Neural progenitor cell (in vitro differentiated cells): ENCODE measurements at regions not wholly inside any gene's neighbourhood (a gene's known extent, or its start where the extent isn't known, plus 50 kb on each side); places are given as distances from the start of the nearest gene placed in this dataset.

Experiments used
- EZH2 ChIP-seq: fragments of 200-600 bp; sonication (generic); IDR thresholded peaks from 2 replicates; pipeline ENCODE4 v1.6.1; 2017; ENCODE audit warnings: antibody characterized with exemption, mild to moderate bottlenecking, moderate library complexity
- EZH2phosphoT487 ChIP-seq: fragments of 200-600 bp; sonication (generic); IDR thresholded peaks from 2 replicates; pipeline ENCODE4 v1.6.1; 2017; ENCODE audit warnings: antibody characterized with exemption

GRCh38 chrX:39830414-39830813 is 267.3 kb downstream of the BCOR start:
- TF ChIP-seq EZH2: no peak
- TF ChIP-seq EZH2phosphoT487: no peak
